ENCODE measurements at regions not wholly inside any gene's neighbourhood (a gene's known extent, or its start where the extent isn't known, plus 50 kb on each side); places are given as distances from the start of the nearest gene placed in this dataset.

GRCh38 chr22:47315862-47316419, 553.5 kb downstream of the TBC1D22A start:
- TF ChIP-seq EGR1 (IDR thresholded peaks at IDR 0.05; ENCODE audit: low read depth), result no peak
- no peak for TF ChIP-seq POLR2AphosphoS5 (IDR thresholded peaks at IDR 0.05; ENCODE audit: low read depth, low read length)
- no peak for TF ChIP-seq MAX (IDR thresholded peaks at IDR 0.05)
- TF ChIP-seq POLR2A (IDR thresholded peaks at IDR 0.05; ENCODE audit: borderline replicate concordance, extremely low read depth, insufficient read depth, insufficient read length), result no peak
- TF ChIP-seq, protein P1, sequence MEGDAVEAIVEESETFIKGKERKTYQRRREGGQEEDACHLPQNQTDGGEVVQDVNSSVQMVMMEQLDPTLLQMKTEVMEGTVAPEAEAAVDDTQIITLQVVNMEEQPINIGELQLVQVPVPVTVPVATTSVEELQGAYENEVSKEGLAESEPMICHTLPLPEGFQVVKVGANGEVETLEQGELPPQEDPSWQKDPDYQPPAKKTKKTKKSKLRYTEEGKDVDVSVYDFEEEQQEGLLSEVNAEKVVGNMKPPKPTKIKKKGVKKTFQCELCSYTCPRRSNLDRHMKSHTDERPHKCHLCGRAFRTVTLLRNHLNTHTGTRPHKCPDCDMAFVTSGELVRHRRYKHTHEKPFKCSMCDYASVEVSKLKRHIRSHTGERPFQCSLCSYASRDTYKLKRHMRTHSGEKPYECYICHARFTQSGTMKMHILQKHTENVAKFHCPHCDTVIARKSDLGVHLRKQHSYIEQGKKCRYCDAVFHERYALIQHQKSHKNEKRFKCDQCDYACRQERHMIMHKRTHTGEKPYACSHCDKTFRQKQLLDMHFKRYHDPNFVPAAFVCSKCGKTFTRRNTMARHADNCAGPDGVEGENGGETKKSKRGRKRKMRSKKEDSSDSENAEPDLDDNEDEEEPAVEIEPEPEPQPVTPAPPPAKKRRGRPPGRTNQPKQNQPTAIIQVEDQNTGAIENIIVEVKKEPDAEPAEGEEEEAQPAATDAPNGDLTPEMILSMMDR (IDR thresholded peaks at IDR 0.05 in 2 of 3, conservative IDR thresholded peaks at IDR 0.05 in 1 of 3; ENCODE audit: borderline replicate concordance in 1 of 3, insufficient read depth in 1 of 3, low read depth in 2 of 3, low read length in 2 of 3), result no peak
